ENCODE measurements at regions not wholly inside any gene's neighbourhood (a gene's known extent, or its start where the extent isn't known, plus 50 kb on each side); places are given as distances from the start of the nearest gene placed in this dataset.

DNA sequence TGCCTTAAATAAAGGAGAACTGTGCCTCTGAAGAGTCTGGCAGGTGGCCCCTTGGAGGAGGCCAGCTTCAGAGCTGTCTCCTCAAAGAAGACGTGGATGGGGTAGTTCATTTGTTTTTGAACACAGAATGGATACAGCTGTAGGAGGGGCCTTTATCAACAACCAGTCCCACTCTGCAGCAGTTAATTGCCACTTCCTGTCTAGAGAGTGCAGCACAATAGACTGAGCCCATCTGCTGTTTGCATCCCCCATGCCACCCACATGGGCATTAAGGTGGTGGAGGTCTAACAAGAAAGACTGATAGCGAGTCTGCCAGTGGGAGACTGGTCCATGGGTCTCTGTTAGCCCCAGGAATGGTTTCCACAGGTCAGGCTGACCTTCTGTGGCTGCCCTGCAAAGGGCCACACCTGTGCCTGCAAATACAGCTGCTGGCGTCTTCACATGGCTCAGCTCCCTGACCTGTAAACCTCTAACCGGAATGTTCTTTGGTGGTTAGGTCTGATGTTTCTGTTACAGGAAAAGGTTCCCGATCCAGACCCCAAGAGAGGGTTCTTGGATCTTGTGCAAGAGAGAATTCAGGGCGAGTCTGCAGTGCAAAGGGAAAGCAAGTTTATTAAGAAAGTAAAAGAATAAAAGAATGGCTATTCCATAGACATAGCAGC, 153.3 kb upstream of the ITGA6 start:
- Mint-ChIP-seq H3K4me1 (ENCODE audit: low read depth) (peaks cover 6% of the 10 kb centered on the region), H3K36me3 (peaks cover 4% of the 10 kb centered on the region), H3K9me3 (peaks cover 5% of the 10 kb centered on the region), H3K4me3 (no peak overlapping the region), H3K27ac (no peak overlapping the region), H3K27me3 (peaks cover 15% of the 10 kb centered on the region)
- intact Hi-C loops (cut with micrococcal nuclease): no loop called here
- no peak for DNase-seq
- ChIA-PET POLR2A (no interaction called here), CTCF (interaction anchor here (1.8 kb wide), 1 partner anchor 188 kb away, joined by 7 read pairs; no protein-coding TSS in a partner anchor)

- Mint-ChIP-seq H3K4me1 (ENCODE audit: low read depth) (peaks cover 6% of the 10 kb centered on the region), H3K27me3 (peaks cover 14% of the 10 kb centered on the region), H3K4me3 (no peak overlapping the region), H3K9me3 (peaks cover 5% of the 10 kb centered on the region), H3K36me3 (peaks cover 4% of the 10 kb centered on the region), H3K27ac (no peak overlapping the region)
- no peak for DNase-seq
- POLR2A ChIA-PET: no interaction called here
- CTCF ChIA-PET: no interaction called here
- intact Hi-C loops (cut with micrococcal nuclease): no loop called here
Observed at GRCh38 chr2:172275239-172275638, 152.1 kb upstream of the ITGA6 start.

GRCh38 chr2:172276961-172277360, 150.4 kb upstream of the ITGA6 start:
- peaks cover 4% of the 10 kb centered on the region for H3K36me3 Mint-ChIP-seq
- ChIA-PET CTCF (no interaction called here), POLR2A (no interaction called here)
- H3K27me3 Mint-ChIP-seq: peaks cover 14% of the 10 kb centered on the region
- DNase-seq: no peak
- peaks cover 5% of the 10 kb centered on the region for H3K9me3 Mint-ChIP-seq
- no peak overlapping the region for H3K27ac Mint-ChIP-seq
- intact Hi-C loops (cut with micrococcal nuclease): no loop called here
- H3K4me3 Mint-ChIP-seq: no peak overlapping the region
- H3K4me1 Mint-ChIP-seq (ENCODE audit: low read depth): no peaks in the 10 kb centered on the region

- no peaks in the 10 kb centered on the region for H3K4me1 Mint-ChIP-seq (ENCODE audit: low read depth)
- H3K27ac Mint-ChIP-seq: no peak overlapping the region
- H3K27me3 Mint-ChIP-seq: peaks cover 14% of the 10 kb centered on the region
- H3K36me3 Mint-ChIP-seq: peaks cover 4% of the 10 kb centered on the region
- intact Hi-C loops (cut with micrococcal nuclease): no loop called here
- H3K4me3 Mint-ChIP-seq: no peak overlapping the region
- ChIA-PET CTCF (no interaction called here), POLR2A (interaction anchor here (0.7 kb wide), 1 partner anchor 140 kb away, joined by 4 read pairs; no protein-coding TSS in a partner anchor)
- no peak for DNase-seq
- H3K9me3 Mint-ChIP-seq: peaks cover 5% of the 10 kb centered on the region
Observed at GRCh38 chr2:172278667-172279066, 148.7 kb upstream of the ITGA6 start.

DNA sequence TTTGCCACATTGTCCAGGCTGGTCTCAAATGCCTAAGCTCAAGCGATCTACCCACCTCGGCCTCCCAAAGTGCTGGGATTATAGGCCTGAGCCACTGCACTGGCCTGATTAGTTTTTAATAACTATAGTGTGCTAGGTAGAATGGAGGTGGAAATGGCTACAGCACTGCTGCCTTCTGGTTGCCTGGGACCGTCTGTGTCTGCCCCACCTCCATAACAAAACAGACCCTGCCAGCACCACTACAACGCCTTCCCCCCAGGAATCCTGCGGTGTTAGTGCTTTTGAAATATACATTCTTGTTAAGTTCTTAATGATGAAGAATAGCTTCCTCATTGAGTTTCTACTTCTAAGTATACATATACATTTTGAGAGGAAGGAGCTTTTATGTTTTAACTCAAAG, 148.2 kb upstream of the ITGA6 start:
- ChIA-PET CTCF (no interaction called here), POLR2A (interaction anchor here (0.7 kb wide), 1 partner anchor 140 kb away, joined by 4 read pairs; no protein-coding TSS in a partner anchor)
- H3K27me3 Mint-ChIP-seq: peaks cover 11% of the 10 kb centered on the region
- H3K27ac Mint-ChIP-seq: no peak overlapping the region
- H3K4me3 Mint-ChIP-seq: no peak overlapping the region
- H3K9me3 Mint-ChIP-seq: peaks cover 5% of the 10 kb centered on the region
- H3K36me3 Mint-ChIP-seq: peaks cover 4% of the 10 kb centered on the region
- DNase-seq: no peak
- intact Hi-C loops (cut with micrococcal nuclease): no loop called here
- H3K4me1 Mint-ChIP-seq (ENCODE audit: low read depth): no peaks in the 10 kb centered on the region

- POLR2A ChIA-PET: no interaction called here
Observed at GRCh38 chr2:172279813-172280212, 147.6 kb upstream of the ITGA6 start.

GRCh38 chr2:172280571-172281361, 146.6 kb upstream of the ITGA6 start:
- intact Hi-C loops (cut with micrococcal nuclease): no loop called here
- Mint-ChIP-seq H3K36me3 (peaks cover 4% of the 10 kb centered on the region), H3K4me1 (ENCODE audit: low read depth) (peaks cover 5% of the 10 kb centered on the region), H3K27me3 (peaks cover 11% of the 10 kb centered on the region), H3K9me3 (peaks cover 5% of the 10 kb centered on the region), H3K27ac (no peak overlapping the region), H3K4me3 (no peak overlapping the region)
- no peak for DNase-seq
- ChIA-PET POLR2A (no interaction called here), CTCF (no interaction called here)

More at GRCh38 chr2:172279813-172280212, 147.6 kb upstream of the ITGA6 start:
- H3K9me3 Mint-ChIP-seq: peaks cover 5% of the 10 kb centered on the region
- no peak for DNase-seq
- CTCF ChIA-PET: no interaction called here
- no peaks in the 10 kb centered on the region for H3K4me1 Mint-ChIP-seq (ENCODE audit: low read depth)
- H3K4me3 Mint-ChIP-seq: no peak overlapping the region
- intact Hi-C loops (cut with micrococcal nuclease): no loop called here
- H3K27ac Mint-ChIP-seq: no peak overlapping the region
- H3K27me3 Mint-ChIP-seq: peaks cover 11% of the 10 kb centered on the region
- peaks cover 4% of the 10 kb centered on the region for H3K36me3 Mint-ChIP-seq

DNA sequence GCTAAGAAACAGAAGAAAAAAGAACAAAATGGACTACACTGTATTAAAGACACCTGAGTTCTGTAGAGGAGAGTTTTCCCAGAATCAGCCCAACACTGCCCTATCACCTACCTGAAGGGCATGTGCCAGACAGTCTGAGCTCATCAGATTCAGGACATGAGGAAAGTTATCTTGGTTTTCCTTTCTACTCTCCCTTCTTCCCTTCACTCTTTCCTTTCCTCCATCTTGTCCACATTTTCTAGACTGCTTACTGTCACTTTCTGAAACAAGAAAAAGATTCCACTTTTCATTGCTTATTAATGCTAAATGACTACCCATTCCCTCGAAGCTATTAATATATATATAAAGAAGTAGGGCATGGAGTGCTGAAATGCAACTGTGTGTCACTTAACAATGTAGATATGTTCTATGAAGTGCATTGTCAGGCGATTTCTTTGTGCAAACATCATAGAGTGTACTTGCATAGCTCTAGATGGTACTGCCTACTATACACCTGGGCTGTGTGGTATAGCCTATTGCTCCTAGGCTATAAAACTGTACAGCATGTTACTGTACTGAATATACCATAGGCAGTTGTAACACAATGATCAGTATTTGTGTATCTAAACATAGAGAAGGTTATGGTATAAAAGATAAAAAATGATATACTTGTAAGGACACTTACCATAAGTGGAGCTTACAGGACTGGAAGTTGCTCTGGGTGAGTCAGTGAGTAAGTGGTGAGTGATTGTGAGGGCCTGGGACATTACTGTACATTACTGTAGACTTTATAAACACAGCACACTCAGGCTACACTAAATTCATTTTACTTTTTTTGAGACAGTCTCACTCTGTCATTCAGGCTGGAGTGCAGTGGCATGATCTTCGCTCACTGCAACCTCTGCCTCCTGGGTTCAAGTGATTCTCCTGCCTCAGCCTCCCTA, 145.5 kb upstream of the ITGA6 start:
- CTCF ChIA-PET: no interaction called here
- POLR2A ChIA-PET: no interaction called here
- H3K4me1 Mint-ChIP-seq (ENCODE audit: low read depth): peaks cover 14% of the 10 kb centered on the region
- H3K9me3 Mint-ChIP-seq: peaks cover 4% of the 10 kb centered on the region
- H3K36me3 Mint-ChIP-seq: peaks cover 2% of the 10 kb centered on the region
- intact Hi-C loops (cut with micrococcal nuclease): no loop called here
- H3K4me3 Mint-ChIP-seq: no peak overlapping the region
- H3K27me3 Mint-ChIP-seq: peaks cover 5% of the 10 kb centered on the region
- DNase-seq: no peak
- H3K27ac Mint-ChIP-seq: no peak overlapping the region

- Mint-ChIP-seq H3K9me3 (no peaks in the 10 kb centered on the region), H3K36me3 (no peaks in the 10 kb centered on the region), H3K4me1 (ENCODE audit: low read depth) (peaks cover 14% of the 10 kb centered on the region), H3K27ac (no peak overlapping the region), H3K27me3 (no peaks in the 10 kb centered on the region), H3K4me3 (no peak overlapping the region)
- POLR2A ChIA-PET: no interaction called here
- intact Hi-C loops (cut with micrococcal nuclease): no loop called here
- DNase-seq: no peak
- CTCF ChIA-PET: no interaction called here
Observed at GRCh38 chr2:172282944-172283343, 144.4 kb upstream of the ITGA6 start.

DNA sequence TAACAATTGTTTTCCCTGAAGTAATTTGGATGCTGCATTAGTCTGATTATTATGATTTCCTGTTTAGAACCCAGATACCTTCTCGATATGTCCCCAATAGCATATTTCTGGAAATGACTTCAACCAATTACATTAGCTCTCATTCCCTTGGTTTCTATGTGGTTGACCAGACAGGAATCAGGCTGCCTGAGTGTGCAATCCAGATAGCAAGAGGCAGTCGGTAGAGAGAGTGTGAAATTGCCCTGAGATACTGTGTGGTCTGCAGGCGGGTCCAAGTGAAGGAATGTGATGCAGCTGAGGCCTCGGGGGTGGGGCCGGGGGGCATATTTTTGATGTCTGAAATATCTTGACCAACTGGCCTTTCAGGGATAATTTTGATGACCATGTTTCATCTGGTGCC, 143.9 kb upstream of the ITGA6 start:
- Mint-ChIP-seq H3K9me3 (no peaks in the 10 kb centered on the region), H3K36me3 (no peaks in the 10 kb centered on the region), H3K27me3 (no peaks in the 10 kb centered on the region), H3K4me1 (ENCODE audit: low read depth) (peaks cover 14% of the 10 kb centered on the region), H3K4me3 (no peak overlapping the region), H3K27ac (no peak overlapping the region)
- ChIA-PET POLR2A (no interaction called here), CTCF (no interaction called here)
- intact Hi-C loops (cut with micrococcal nuclease): no loop called here
- DNase-seq: no peak

DNA sequence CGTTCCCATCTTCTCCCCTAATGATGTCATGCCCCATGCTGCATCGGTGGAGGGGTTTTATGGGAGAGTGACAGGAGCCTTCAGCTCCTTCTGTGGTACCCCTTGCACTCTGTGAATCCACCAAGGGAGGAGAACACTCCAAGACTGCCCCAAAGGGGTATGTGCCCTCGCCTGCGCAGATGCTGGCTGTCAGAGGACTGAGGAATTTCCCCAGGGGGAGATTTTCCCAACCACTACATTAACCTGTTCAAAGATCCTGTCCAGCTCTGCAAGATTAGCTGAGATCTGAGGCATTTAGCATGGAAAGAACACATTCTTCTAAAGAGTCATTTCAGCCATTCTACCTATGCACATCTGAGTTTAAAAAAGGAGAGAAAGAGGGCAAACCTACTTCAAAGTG, 143.2 kb upstream of the ITGA6 start:
- POLR2A ChIA-PET: no interaction called here

GRCh38 chr2:172285010-172285621, 142.3 kb upstream of the ITGA6 start:
- ChIA-PET POLR2A (no interaction called here), CTCF (interaction anchor here (0.7 to 2.8 kb wide), 2 partner anchors 137 to 176 kb away, joined by 3 to 11 read pairs; no protein-coding TSS in a partner anchor)
- no peak for DNase-seq
- no peaks in the 10 kb centered on the region for H3K9me3 Mint-ChIP-seq
- no peaks in the 10 kb centered on the region for H3K27me3 Mint-ChIP-seq
- H3K36me3 Mint-ChIP-seq: no peaks in the 10 kb centered on the region
- H3K4me3 Mint-ChIP-seq: no peak overlapping the region
- H3K4me1 Mint-ChIP-seq (ENCODE audit: low read depth): peaks cover 18% of the 10 kb centered on the region
- intact Hi-C loops (cut with micrococcal nuclease): no loop called here
- H3K27ac Mint-ChIP-seq: no peak overlapping the region

More for the DNA sequence above, 143.2 kb upstream of the ITGA6 start:
- no peak for DNase-seq
- H3K9me3 Mint-ChIP-seq: no peaks in the 10 kb centered on the region
- H3K36me3 Mint-ChIP-seq: no peaks in the 10 kb centered on the region
- intact Hi-C loops (cut with micrococcal nuclease): no loop called here
- no peak overlapping the region for H3K27ac Mint-ChIP-seq
- H3K4me3 Mint-ChIP-seq: no peak overlapping the region
- peaks cover 18% of the 10 kb centered on the region for H3K4me1 Mint-ChIP-seq (ENCODE audit: low read depth)
- CTCF ChIA-PET: interaction anchor here (0.7 to 2.8 kb wide), 2 partner anchors 138 to 177 kb away, joined by 3 to 11 read pairs; no protein-coding TSS in a partner anchor
- H3K27me3 Mint-ChIP-seq: no peaks in the 10 kb centered on the region

Measured in activated CD4-positive, alpha-beta memory T cell treated with anti-CD3 and anti-CD28 coated beads for 36 hours (primary cell).